ENCODE measurements at regions not wholly inside any gene's neighbourhood (a gene's known extent, or its start where the extent isn't known, plus 50 kb on each side); places are given as distances from the start of the nearest gene placed in this dataset.

DNA sequence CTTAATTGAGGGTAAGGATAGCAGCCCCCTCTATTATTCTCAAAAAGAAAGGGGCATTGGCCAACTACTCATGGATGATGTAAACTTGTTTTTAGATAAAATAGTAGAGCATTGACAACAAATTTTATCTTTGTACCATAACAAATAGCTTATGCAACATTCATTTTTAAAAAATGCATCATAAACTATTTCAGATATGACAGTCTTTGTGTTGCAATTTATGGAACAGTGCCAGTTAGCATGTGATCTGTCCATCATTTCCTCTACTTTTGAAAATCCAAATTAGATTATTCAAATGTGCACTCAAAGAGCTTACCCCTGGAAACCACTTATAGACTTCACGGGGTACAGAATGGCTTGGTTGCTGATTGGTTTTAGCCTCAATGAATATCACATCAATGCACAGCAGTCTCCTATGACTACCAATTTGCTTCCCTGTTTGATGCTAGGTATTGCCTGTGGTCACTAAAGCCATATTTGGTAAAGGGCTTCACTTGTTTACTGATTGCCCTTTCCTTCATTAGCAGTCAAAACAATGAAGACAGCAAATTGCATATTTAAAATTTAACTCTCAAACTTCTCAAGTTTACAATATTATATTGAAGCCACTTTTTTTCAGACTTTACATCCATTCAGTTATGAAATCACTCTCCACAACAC, 274.9 kb upstream of the MGAT4C start:
- H3K27ac ChIP-seq: no peak overlapping the region
- H3K79me2 ChIP-seq: no peaks in the 10 kb centered on the region
- H3K4me1 ChIP-seq: no peaks in the 10 kb centered on the region
- H3K9me3 ChIP-seq (ENCODE audit: control insufficient read depth, low read length): no peaks in the 10 kb centered on the region
- H3K36me3 ChIP-seq (ENCODE audit: control insufficient read depth, insufficient read depth, low read length): no peaks in the 10 kb centered on the region
- H3K4me3 ChIP-seq (ENCODE audit: low read depth, low read length): no peak overlapping the region
- TF ChIP-seq CTCF (IDR thresholded peaks at IDR 0.05): no peak
- H3K4me2 ChIP-seq (ENCODE audit: low read length): no peak overlapping the region
- H3K9ac ChIP-seq: no peak overlapping the region
- no peaks in the 10 kb centered on the region for H3K27me3 ChIP-seq (ENCODE audit: control insufficient read depth, insufficient read depth, low read length)
- no peak overlapping the region for H2AFZ ChIP-seq

DNA sequence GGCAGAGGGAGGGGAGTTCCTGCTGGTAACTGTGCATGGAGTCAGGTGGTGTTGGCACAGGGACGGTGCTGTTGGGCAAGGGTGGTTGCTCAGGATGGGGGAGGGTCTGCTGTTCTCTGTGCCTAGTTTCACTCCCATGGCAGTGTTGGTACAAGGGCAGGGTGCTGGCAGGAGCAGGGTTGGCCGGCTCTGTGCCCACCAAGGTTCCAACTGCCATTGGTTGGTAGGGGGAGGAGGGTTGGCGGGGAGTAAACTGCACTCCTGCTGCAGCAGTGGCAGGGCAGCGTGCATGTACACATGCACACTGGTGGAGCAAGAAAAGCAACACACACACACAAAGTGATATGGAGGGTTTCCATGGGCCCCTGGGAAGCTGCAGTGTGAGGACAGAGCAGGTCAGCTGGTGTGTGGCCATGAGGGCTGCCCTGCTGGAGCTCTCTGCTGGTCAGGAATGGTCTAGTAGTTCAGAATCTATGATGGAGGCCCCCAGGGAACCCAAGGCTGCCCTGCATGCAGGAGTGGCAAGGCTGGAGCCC, 269.9 kb upstream of the MGAT4C start:
- Histone ChIP-seq H3K9me3 (ENCODE audit: control insufficient read depth, low read length) (no peaks in the 10 kb centered on the region), H3K36me3 (ENCODE audit: control insufficient read depth, insufficient read depth, low read length) (no peaks in the 10 kb centered on the region), H2AFZ (no peak overlapping the region), H3K27me3 (ENCODE audit: control insufficient read depth, insufficient read depth, low read length) (no peaks in the 10 kb centered on the region), H3K79me2 (no peaks in the 10 kb centered on the region), H3K27ac (no peak overlapping the region), H3K4me1 (no peaks in the 10 kb centered on the region), H3K4me2 (ENCODE audit: low read length) (no peak overlapping the region), H3K9ac (no peak overlapping the region), H3K4me3 (ENCODE audit: low read depth, low read length) (no peak overlapping the region)
- no peak for TF ChIP-seq CTCF (IDR thresholded peaks at IDR 0.05)

DNA sequence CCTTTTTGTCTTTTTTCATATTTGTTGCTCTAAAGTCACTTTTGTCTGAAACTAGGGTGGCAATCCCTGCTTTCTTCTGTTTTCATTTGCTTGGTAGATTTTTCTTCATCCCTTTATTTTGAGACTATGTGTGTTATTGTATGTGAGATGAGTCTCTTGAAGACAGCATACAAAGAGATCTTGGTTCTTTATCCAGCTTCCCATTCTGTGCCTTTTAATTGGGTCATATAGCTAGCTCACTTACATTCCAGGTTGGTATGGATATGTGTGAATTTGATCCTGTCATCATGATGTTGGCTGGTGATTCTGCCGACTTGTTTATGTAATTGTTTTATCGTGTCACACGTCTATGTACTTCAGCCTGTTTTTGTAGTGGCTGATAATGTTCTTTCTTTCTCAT, 267.7 kb upstream of the MGAT4C start:
- no peaks in the 10 kb centered on the region for H3K27me3 ChIP-seq (ENCODE audit: control insufficient read depth, insufficient read depth, low read length)
- no peaks in the 10 kb centered on the region for H3K36me3 ChIP-seq (ENCODE audit: control insufficient read depth, insufficient read depth, low read length)
- H3K4me3 ChIP-seq (ENCODE audit: low read depth, low read length): no peak overlapping the region
- no peak overlapping the region for H2AFZ ChIP-seq
- H3K79me2 ChIP-seq: no peaks in the 10 kb centered on the region
- no peak overlapping the region for H3K4me2 ChIP-seq (ENCODE audit: low read length)
- no peak for TF ChIP-seq CTCF (IDR thresholded peaks at IDR 0.05)
- H3K27ac ChIP-seq: no peak overlapping the region
- no peaks in the 10 kb centered on the region for H3K9me3 ChIP-seq (ENCODE audit: control insufficient read depth, low read length)
- no peak overlapping the region for H3K9ac ChIP-seq
- no peaks in the 10 kb centered on the region for H3K4me1 ChIP-seq

GRCh38 chr12:86521870-86522269, 265.7 kb upstream of the MGAT4C start:
- Histone ChIP-seq H3K4me2 (ENCODE audit: low read length) (no peak overlapping the region), H3K4me1 (no peaks in the 10 kb centered on the region), H3K4me3 (ENCODE audit: low read depth, low read length) (no peak overlapping the region), H3K9me3 (ENCODE audit: control insufficient read depth, low read length) (no peaks in the 10 kb centered on the region), H3K36me3 (ENCODE audit: control insufficient read depth, insufficient read depth, low read length) (no peaks in the 10 kb centered on the region), H3K9ac (no peak overlapping the region), H2AFZ (no peak overlapping the region), H3K79me2 (no peaks in the 10 kb centered on the region), H3K27me3 (ENCODE audit: control insufficient read depth, insufficient read depth, low read length) (no peaks in the 10 kb centered on the region), H3K27ac (no peak overlapping the region)
- no peak for TF ChIP-seq CTCF (IDR thresholded peaks at IDR 0.05)

DNA sequence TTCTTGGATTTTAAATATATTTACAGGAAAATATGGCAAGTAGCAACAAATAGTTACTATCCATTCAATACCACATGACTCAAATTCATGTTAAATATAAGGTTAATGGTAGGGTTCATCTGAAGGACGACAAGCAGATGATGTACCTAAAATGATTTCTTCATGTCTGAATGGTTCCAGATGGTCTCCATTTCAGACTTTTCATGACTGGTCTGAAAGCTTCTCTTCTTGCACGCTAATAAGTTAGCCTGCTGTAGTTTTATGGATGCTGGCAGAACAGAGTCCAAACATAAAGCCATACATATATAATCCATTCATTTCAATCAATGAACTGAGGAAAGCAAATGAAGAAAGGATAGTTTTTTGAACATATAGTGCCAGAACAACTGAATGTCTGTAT, 257.0 kb upstream of the MGAT4C start:
- Histone ChIP-seq H3K27me3 (ENCODE audit: control insufficient read depth, insufficient read depth, low read length) (no peaks in the 10 kb centered on the region), H3K79me2 (no peaks in the 10 kb centered on the region), H3K4me1 (no peaks in the 10 kb centered on the region), H3K4me3 (ENCODE audit: low read depth, low read length) (no peak overlapping the region), H3K9me3 (ENCODE audit: control insufficient read depth, low read length) (no peaks in the 10 kb centered on the region), H3K9ac (no peak overlapping the region), H3K4me2 (ENCODE audit: low read length) (no peak overlapping the region), H2AFZ (no peak overlapping the region), H3K36me3 (ENCODE audit: control insufficient read depth, insufficient read depth, low read length) (no peaks in the 10 kb centered on the region), H3K27ac (no peak overlapping the region)
- TF ChIP-seq CTCF (IDR thresholded peaks at IDR 0.05): no peak

All from parathyroid adenoma (tissue), 2 donors.